Nephron (organoid): ENCODE measurements at regions not wholly inside any gene's neighbourhood (a gene's known extent, or its start where the extent isn't known, plus 50 kb on each side); places are given as distances from the start of the nearest gene placed in this dataset.

Experiments
- H3K27ac Mint-ChIP-seq, 3 experiments: 2 replicates each; pipeline ENCODE4 v1.8.0; 2020; ENCODE audit warnings: mixed read lengths in 3 of 3, mild to moderate bottlenecking in 2 of 3, moderate library complexity in 1 of 3
- H3K27me3 Mint-ChIP-seq: 2 replicates; pipeline ENCODE4 v1.8.0; 2021; ENCODE audit warnings: low read depth, mild to moderate bottlenecking, moderate library complexity, mixed read lengths
- H3K36me3 Mint-ChIP-seq: 2 replicates; pipeline ENCODE4 v1.8.0; 2020; ENCODE audit warnings: low read depth, mixed read lengths
- H3K4me1 Mint-ChIP-seq: 2 replicates; pipeline ENCODE4 v1.8.0; 2020; ENCODE audit warnings: mixed read lengths
- H3K4me3 Mint-ChIP-seq, 3 experiments: 2 replicates each; pipeline ENCODE4 v1.8.0; 2020; ENCODE audit warnings: mild to moderate bottlenecking in 3 of 3, mixed read lengths in 3 of 3, moderate library complexity in 2 of 3
- H3K9me3 Mint-ChIP-seq: 2 replicates; pipeline ENCODE4 v1.8.0; 2020; ENCODE audit warnings: mixed read lengths
- CTCF ChIP-seq, 3 experiments: fragments of 200-600 bp; sonication (generic); IDR thresholded peaks; one replicate each; pipeline ENCODE4 v1.5.0; 2021; ENCODE audit warnings: antibody characterized with exemption in 3 of 3; ENCODE audit not compliant: unreplicated experiment in 3 of 3

- Mint-ChIP-seq H3K9me3 (peaks cover 23% of the 10 kb centered on the region), H3K4me1 (no peaks in the 10 kb centered on the region), H3K36me3 (no peaks in the 10 kb centered on the region), H3K4me3 (no peak overlapping the region), H3K27ac (no peak overlapping the region), H3K27me3 (no peaks in the 10 kb centered on the region)
- TF ChIP-seq CTCF (IDR thresholded peaks at IDR 0.05; ENCODE audit: unreplicated experiment in 3 of 3) = no peak
Measured at GRCh38 chr1:163013826-163014600, 55.1 kb upstream of the RGS4 start.

- no peak for TF ChIP-seq CTCF (IDR thresholded peaks at IDR 0.05; ENCODE audit: unreplicated experiment in 3 of 3)
- Mint-ChIP-seq H3K4me1 (no peaks in the 10 kb centered on the region), H3K36me3 (no peaks in the 10 kb centered on the region), H3K9me3 (no peaks in the 10 kb centered on the region), H3K27ac (no peak overlapping the region), H3K27me3 (no peaks in the 10 kb centered on the region), H3K4me3 (no peak overlapping the region)
Measured at GRCh38 chr1:163006051-163006834, 62.9 kb upstream of the RGS4 start.

GRCh38 chr1:162997499-162998285 lies 71.5 kb upstream of the RGS4 start:
- Mint-ChIP-seq H3K4me1 (no peaks in the 10 kb centered on the region), H3K27me3 (no peaks in the 10 kb centered on the region), H3K9me3 (no peaks in the 10 kb centered on the region), H3K36me3 (no peaks in the 10 kb centered on the region), H3K4me3 (no peak overlapping the region), H3K27ac (no peak overlapping the region)
- no peak for TF ChIP-seq CTCF (IDR thresholded peaks at IDR 0.05; ENCODE audit: unreplicated experiment in 3 of 3)

GRCh38 chr1:162996261-162996660 lies 72.9 kb upstream of the RGS4 start:
- no peaks in the 10 kb centered on the region for H3K9me3 Mint-ChIP-seq
- H3K36me3 Mint-ChIP-seq = no peaks in the 10 kb centered on the region
- H3K27me3 Mint-ChIP-seq = no peaks in the 10 kb centered on the region
- H3K4me1 Mint-ChIP-seq = no peaks in the 10 kb centered on the region
- H3K4me3 Mint-ChIP-seq = no peak overlapping the region
- no peak for TF ChIP-seq CTCF (IDR thresholded peaks at IDR 0.05; ENCODE audit: unreplicated experiment in 3 of 3)
- H3K27ac Mint-ChIP-seq = no peak overlapping the region

- Mint-ChIP-seq H3K4me3 (no peak overlapping the region), H3K27me3 (peaks cover under 1% of the 10 kb centered on the region), H3K36me3 (no peaks in the 10 kb centered on the region), H3K9me3 (no peaks in the 10 kb centered on the region), H3K27ac (no peak overlapping the region), H3K4me1 (no peaks in the 10 kb centered on the region)
- TF ChIP-seq CTCF (IDR thresholded peaks at IDR 0.05; ENCODE audit: unreplicated experiment in 3 of 3) = no peak
Measured at GRCh38 chr1:162994921-162995320, 74.2 kb upstream of the RGS4 start.
